IMR-90 (cell line): ENCODE measurements at regions not wholly inside any gene's neighbourhood (a gene's known extent, or its start where the extent isn't known, plus 50 kb on each side); places are given as distances from the start of the nearest gene placed in this dataset.

Experiments used
- BHLHE40 ChIP-seq: fragments of 150-350 bp; IDR thresholded peaks from 2 replicates; pipeline ENCODE4 v1.6.1; 2016; ENCODE audit warnings: mild to moderate bottlenecking, low read depth, low read length
- CEBPB ChIP-seq: IDR thresholded peaks from 2 replicates; pipeline ENCODE4 v1.6.1; 2012; ENCODE audit warnings: low read depth, low read length, improper control_type of control experiment
- FOS ChIP-seq: fragments of 150-350 bp; IDR thresholded peaks from 2 replicates; pipeline ENCODE4 v1.6.1; 2016; ENCODE audit warnings: low read depth, low read length
- POLR2A ChIP-seq: IDR thresholded peaks from 2 replicates; pipeline ENCODE4 v1.6.1; 2012; ENCODE audit warnings: mild to moderate bottlenecking, low read depth, low read length
- RAD21 ChIP-seq: IDR thresholded peaks from 2 replicates; pipeline ENCODE4 v1.6.1; 2012; ENCODE audit warnings: low read length, improper control_type of control experiment
- TF ChIP-seq, protein P1 (sequence below): conservative IDR thresholded peaks from 2 replicates; pipeline ENCODE4 v1.5.1; 2012; ENCODE audit warnings: mild to moderate bottlenecking, low read depth, low read length, improper control_type of control experiment

DNA sequence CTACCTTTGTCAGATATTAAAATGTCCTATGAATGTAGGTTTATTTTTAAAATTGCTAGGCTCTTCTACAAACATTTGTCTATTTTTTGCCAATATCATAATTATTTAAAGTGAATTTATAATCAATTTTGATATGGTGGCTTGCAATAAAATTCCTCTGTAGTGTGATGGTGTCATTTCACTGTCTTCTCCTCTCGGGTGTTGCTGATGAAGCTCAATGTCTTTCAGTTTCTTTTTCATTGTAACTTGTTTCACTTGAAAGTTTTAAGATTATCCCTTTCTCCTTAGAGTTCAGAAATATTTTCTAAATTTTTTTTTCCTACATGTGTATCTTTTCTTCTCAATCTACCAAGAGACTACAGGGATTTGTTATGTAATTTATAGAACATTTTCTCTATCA lies 267.1 kb upstream of the EDNRB start:
- TF ChIP-seq POLR2A (no peak), RAD21 (no peak), FOS (no peak), BHLHE40 (no peak), CEBPB (no peak)
- TF ChIP-seq, protein P1, sequence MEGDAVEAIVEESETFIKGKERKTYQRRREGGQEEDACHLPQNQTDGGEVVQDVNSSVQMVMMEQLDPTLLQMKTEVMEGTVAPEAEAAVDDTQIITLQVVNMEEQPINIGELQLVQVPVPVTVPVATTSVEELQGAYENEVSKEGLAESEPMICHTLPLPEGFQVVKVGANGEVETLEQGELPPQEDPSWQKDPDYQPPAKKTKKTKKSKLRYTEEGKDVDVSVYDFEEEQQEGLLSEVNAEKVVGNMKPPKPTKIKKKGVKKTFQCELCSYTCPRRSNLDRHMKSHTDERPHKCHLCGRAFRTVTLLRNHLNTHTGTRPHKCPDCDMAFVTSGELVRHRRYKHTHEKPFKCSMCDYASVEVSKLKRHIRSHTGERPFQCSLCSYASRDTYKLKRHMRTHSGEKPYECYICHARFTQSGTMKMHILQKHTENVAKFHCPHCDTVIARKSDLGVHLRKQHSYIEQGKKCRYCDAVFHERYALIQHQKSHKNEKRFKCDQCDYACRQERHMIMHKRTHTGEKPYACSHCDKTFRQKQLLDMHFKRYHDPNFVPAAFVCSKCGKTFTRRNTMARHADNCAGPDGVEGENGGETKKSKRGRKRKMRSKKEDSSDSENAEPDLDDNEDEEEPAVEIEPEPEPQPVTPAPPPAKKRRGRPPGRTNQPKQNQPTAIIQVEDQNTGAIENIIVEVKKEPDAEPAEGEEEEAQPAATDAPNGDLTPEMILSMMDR = no peak
